HG02678 (cell line): ENCODE measurements at regions not wholly inside any gene's neighbourhood (a gene's known extent, or its start where the extent isn't known, plus 50 kb on each side); places are given as distances from the start of the nearest gene placed in this dataset.

Source experiments
- ATAC-seq: cut with Tn5 transposase; IDR thresholded peaks from one replicate; pipeline ENCODE4 v1.9.1; 2021; ENCODE audit warnings: mild to moderate bottlenecking, moderate library complexity; ENCODE audit not compliant: unreplicated experiment

DNA sequence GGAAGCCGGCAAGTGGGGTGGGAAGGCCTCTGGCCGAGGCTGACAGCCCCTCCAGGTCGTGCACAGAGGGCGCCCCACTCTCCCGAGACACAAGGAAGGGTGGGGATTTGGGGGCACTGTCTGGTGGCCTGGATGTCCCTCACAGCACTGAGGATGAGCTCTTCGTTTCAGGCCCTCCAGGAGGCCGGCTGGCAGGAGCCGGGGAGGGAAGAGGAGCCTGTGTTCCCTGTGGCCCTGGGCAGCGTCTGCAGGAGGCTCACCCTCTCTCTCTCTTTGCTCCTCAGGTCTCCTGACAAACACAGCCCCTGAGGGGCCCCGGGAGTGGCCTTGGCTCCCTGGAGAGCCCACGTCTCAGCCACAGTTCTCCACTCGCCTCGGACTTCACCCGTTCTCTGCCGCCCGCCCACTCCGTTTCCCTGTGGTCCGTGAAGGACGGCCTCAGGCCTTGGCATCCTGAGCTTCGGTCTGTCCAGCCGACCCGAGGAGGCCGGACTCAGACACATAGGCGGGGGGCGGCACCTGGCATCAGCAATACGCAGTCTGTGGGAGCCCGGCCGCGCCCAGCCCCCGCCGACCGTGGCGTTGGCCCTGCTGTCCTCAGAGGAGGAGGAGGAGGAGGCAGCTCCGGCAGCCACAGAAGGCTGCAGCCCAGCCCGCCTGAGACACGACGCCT lies 1078.0 kb downstream of the BRD1 start:
- ATAC-seq = no peak

DNA sequence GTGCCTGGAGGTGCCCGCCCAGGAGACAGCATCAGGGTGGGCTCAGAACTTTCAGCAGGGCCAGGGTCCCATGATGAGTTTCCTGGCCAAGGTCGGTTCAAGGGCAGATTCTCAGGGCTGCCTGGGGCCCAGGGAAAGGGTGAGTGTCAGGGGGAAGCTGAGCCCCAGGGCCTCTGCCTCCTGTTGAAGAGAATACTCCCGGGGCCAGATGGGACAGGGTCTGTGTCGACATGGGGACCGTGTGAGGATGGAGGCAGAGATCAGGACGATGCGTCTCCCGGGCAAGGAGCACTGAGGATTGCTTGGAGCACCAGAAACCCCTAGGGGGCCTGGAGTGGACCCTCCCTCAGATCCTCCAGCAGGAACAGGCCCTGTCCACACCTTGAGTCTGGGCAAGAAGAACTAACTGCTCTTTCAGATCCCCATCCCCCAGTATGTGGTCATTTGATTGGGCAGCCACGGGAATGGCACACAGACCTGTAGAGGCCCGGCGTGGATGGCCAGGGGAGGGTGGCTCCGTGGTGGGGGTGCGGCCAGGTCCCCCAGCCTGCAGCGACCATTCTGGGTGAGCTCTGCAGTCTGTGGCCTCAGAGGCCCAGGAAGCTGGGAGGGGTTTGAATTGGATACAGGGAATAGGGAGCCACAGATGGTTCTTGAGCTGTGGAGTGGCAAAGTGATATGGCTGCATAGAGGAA lies 1078.7 kb downstream of the BRD1 start:
- no peak for ATAC-seq

DNA sequence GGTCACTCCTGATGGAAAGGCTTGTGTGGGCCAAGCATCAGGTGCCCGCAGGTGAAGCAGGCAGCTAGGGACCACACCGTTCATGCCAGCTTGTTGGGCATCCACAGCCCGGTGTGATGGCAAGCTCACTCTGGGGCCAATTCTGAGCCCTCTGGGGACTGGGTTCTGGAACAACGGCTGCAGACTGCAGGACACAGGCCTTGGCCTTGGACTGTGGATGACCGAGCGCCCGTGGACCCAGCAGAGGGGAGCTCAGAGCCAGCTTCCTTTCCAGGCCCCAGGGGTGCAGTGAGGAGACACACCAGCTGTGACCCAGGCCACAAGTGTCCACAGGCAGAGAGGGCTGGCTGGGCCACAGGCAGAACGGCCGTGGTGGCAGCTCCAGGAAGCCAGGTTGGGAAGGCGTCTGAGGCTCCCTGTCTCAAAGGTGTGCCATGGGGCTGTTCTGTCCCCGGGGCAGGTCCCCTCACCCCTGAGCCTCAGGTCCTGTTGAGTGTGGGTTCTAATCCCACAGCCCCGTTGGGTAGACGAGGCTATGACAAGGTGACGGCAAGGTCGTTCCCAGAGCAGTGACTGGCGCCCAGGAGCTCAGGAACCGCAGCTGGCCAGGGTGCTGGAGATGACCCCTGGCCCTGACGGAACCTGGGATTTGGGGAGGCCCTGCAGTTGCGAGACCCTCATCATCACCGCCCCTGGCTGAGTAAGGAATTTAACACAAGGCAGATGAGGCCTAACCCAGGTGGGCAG lies 1079.4 kb downstream of the BRD1 start:
- no peak for ATAC-seq

DNA sequence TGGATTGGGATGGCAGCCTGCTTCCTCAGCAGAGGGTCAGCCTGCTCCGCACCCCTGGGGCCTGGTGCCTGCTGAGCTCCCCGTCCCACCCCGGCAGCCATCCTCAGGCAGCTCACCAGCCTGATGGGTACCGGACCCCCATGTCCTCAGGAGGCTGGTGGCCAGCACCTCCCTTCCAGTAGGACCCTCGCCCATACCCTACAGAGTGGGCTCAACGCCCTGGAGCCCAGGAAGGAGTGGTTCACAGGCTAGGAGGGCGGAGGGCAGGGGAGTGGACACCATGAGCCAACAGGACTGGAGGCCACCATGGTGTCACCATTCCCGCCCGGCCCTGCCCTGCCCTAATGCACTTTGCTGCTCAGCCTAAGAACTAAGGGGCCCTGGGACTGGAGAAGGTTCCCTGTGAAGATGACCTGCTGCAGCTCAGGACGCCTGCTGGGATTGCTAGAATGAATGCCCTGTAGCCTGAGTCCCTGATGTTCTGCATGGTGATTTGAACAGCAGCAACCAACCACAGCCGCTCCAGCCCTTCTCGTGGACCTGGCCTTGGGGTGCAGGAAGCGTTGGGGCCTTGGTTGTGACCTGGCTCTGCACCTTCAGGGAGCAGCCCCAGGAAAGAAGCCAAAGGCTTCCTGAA lies 1080.8 kb downstream of the BRD1 start:
- no peak for ATAC-seq

DNA sequence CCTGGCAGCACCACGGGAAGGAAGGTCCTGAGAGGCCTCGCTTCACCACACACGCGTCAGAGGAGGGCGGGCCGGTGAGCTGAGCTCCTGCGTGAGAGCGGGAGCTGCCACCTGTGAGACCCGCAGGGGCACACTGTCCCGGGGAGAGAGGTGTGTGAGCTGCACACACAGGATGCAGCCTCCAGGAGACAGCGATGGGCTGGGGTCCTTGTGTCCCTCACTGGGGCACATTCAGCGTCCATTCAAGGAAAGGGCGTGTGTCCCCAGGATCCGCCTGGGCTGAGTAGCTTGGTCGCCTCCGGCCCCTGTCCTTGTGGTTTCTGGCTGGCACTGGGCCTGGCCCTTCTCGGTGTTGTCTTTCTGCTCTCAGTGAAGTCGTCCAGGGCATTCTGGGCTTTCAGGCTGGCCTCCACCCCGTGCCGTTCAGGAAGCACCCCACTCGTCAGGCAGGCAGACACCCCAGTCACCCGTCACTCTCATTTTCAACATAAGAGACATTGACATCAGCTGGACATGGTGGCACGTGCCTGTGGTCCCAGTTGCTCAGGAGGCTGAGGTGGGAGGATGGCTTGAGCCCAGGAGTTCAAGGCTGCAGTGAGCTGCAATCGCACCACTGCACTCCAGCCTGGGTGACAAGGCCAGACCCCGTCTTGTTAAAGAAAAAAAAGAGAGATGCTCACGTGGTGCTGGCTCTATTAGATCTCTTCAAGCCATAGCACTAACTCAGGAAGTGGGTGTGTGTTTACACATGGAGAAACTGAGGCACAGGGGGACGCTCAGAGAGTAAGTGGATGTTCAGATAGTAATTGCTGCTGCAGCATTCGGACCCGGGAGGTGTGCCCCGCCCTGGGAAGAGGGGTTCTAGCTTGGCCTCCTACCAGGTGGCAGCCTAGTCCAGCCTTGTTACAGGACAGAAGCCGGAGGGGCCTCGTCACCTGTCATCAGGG lies 1081.6 kb downstream of the BRD1 start:
- ATAC-seq = no peak

DNA sequence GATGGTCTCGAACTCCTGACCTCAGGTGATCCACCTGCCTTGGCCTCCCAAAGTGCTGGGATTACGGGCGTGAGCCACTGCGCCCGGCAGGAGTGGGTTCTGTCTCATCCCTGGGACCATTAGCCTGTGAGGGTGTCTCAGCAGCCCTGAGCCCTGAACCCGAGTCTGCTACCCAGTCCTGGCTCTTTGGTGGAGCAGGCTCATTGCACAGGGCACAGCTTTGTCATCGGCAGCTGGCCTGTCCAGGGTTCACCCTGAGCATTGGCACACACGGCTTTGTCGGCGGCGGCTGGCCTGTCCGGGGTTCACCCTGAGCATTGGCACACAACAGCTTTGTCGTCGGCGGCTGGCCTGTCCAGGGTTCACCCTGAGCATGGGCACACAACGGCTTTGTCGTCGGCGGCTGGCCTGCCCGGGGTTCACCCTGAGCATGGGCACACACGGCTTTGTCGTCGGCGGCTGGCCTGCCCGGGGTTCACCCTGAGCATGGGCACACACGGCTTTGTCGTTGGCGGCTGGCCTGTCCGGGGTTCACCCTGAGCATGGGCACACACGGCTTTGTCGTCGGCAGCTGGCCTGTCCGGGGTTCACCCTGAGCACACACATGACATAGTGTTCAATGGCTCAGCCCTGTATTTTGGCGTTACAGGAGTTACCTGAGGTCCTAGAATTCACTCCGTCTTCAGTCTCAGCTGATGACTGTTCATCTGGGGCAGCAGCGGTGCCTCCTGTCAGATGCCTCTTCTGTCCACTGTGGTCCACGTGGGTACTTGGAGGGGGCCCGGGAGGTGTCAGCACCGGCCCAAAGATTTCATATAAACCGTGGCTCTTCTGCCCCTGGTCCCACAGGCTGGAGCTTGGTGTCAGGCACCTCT lies 1082.5 kb downstream of the BRD1 start:
- no peak for ATAC-seq

DNA sequence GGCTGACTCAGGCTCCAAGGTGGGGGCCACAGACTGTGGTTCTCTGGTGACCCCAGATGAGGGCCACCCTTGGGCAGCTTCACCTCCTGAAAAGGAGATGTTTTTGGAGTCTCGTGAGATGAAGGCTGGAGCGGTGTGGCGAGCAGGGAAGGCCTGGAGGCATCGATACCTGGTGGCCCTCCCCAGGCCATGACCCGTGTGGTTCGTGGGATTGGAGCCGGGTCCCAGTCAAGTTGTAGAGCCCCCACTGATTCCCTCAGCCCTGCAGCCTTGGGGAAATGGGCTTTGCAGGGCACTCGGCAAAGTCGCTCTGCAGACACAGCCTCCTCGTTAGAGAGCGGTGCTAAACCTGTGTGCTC lies 1083.4 kb downstream of the BRD1 start:
- ATAC-seq = no peak

DNA sequence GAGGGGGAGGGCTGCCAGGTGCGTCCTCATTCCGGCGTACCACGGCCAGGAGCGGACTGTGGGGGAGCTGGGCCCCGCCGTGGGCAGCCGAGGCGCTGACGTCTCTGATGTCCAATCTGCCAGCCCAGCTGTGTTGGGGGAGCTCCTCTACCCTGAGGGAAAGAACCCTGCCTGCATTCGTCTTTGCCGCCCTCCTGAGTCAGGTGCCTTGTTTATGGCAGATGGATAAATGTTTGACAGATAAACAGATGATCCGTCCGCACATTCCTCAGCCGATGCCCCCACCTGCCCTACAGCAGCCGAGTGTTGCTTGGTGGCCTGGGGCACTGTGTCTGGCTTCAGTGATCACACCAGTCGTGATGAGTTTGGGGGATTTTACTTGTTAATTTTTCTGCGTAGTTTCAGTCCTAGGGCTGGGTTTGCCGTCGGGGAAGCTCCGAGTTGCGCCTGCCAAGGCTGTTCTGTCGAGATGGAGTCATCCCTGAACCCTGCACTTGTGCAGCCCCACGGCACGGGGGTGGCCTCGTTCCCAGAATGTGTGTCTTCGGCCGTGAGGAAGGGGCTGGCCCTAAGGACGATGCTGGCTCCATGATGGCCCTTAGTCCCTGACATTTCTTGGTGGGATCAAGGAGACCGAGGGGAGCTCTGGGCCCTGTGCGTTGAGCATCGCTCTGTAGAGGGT lies 1083.9 kb downstream of the BRD1 start:
- no peak for ATAC-seq

DNA sequence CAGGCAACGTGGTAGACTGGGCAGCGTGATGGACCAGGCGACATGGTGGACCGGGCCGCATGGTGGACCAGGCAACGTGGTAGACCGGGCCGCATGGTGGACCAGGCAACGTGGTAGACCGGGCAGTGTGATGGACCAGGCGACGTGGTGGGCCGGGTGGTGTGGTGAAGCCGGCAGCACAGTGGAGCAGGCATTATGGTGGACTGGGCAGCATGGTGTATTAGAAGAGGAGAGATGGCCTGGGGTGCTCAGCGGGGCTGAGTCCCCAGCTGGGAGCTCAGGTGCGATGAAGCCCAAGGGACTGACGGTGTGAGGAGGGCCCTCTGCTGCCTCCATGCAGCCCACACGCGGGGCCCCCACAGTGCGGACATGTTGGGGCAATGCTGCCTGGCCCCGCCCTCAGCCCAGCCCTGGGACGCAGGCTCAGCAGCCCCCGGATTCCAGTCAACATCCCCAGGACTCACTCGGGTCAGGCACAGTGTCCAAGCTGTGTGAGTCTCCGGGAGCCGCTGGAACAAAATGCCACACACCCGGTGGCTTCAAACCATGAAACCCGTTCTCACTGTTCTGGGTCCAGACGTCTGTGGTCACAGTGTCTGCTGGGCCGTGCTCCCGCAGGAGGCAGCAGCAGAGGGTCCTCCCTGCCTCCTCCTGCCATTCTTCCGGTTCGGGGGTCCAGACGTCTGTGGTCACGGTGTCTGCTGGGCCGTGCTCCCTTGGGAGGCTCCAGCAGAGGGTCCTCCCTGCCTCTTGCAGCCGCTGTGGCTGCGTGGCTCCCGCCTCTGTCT lies 1084.9 kb downstream of the BRD1 start:
- no peak for ATAC-seq

DNA sequence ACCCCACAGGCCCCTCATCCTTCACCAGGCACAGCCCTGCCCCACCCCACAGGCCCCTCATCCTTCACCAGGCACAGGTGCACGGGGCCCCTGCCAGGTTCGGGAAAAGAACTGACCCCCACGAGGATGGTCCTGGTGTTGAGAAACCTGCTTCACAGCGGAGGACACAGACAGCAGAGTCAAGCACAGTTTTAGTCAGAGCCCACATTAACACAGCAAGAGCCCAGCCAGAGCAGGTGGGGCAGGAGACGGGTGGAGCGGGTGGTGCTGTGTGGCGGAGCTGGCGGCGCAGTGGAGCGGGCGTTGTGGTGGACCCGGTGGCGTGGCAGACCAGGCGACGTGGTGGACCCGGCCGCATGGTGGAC lies 1085.5 kb downstream of the BRD1 start:
- ATAC-seq = no peak

DNA sequence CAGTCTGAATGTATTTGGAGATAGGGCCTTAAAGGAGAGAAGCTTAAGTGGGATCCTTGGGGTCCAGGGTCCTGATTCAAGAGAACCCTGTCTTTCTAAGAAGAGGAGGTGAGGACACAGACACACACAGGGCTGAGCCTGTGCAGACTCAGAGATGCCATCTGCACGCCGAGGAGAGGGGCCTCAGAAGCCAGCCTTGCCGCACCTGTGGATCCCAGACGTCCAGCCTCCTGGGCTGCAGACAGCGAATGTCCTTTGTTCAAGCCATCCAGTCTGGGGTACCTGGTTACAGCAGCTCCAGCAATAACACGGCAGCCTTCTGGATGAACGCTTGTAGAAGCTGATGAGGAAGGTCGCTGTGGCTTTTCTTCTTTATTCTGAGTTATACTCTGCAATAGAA lies 1086.1 kb downstream of the BRD1 start:
- no peak for ATAC-seq

DNA sequence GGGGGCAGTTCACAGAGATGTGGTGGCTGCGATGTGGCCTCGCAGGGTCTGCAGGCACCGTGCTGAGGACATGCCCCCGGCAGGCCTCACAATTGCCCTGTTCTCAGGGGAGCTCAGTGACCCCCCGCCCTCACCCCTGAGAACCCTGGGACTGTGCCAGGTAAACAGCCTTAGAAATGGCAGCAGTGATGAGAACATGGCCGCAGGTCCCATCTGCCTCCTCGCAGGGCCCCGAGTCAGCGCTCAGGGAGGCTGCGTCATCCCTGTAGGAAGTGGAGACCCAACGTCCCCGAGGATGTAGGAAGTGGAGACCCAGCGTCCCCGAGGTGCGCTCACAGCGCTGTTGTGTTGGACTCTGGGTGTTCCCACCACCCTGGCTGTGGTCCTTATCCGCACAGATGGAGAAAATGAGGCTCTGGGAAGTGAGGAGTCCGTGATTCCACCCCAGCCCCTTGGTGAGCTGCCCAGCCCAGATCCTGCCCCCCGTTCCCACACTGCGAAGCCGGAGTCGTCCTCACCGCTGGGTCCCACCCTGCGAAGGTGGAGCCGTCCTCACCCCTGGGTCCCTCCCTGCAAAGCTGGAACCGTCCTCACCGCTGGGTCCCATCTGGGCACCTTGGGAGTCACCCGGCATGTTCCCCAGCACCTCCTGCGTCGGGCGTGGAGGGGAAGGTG lies 1086.8 kb downstream of the BRD1 start:
- ATAC-seq = no peak

DNA sequence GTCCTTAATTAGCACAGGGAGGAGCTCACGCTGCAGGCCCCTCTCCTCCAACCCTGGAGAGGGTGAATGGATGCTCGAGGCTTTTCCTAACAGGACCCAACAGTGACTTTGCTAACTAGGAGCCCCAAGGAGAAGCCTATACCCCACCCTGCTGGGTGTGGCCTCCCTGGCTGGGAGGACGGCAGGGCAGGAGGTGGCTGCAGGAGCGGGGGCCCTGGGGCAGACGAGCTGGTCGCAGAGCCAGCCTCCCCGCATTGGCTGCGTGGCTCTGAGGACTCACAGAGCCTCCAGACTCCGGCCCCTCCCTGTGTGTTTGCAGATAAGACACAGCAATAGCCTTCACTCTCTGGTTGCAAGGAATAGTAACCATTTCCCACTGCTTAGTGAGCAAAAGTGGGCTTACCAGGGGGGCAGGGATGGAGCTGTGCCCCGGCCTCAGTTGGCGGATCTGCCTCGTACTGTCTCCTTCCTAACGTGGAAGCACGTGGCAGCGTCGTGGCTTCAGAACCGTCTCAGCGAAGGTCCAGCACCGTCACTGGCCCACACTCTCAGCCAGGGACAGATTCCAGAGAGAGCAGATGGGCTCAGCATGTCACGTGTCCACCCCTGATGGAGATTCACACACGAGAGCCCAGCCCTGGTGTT lies 1087.5 kb downstream of the BRD1 start:
- no peak for ATAC-seq

DNA sequence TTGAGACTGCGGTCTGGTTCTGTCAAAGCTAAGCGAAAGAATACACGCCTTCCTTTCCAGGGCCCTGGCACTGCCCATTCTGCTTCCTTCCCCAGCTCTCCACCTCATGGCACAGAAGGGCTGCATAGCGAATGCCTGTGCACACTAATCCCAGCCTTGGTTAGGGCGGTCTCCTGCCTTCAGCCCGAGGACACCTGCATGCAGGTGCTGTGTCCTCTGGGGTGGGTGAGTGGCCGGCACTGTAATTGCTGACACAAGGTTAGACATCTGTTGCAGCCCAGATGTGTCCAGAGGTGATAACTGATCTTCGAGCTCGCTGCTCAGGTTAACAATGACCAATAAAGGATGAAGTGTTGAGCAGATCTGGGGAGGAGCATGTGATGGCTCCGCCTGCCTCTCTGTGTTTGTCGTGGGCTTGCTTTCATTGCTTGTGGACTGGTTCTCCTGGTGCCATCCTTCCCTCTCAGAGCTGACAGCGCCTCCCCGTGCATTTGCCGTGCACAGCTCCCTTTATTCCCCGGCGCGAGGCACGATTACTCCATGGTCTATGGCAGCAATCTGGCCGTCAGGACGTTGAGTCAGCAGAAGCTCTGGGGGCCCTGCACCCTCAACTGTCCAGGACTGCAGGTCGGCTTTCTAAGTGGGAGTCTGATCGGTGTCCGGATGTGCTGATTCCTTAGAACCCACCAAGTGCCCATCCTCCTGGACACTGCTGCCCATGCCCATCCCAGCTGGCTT lies 1088.2 kb downstream of the BRD1 start:
- no peak for ATAC-seq

DNA sequence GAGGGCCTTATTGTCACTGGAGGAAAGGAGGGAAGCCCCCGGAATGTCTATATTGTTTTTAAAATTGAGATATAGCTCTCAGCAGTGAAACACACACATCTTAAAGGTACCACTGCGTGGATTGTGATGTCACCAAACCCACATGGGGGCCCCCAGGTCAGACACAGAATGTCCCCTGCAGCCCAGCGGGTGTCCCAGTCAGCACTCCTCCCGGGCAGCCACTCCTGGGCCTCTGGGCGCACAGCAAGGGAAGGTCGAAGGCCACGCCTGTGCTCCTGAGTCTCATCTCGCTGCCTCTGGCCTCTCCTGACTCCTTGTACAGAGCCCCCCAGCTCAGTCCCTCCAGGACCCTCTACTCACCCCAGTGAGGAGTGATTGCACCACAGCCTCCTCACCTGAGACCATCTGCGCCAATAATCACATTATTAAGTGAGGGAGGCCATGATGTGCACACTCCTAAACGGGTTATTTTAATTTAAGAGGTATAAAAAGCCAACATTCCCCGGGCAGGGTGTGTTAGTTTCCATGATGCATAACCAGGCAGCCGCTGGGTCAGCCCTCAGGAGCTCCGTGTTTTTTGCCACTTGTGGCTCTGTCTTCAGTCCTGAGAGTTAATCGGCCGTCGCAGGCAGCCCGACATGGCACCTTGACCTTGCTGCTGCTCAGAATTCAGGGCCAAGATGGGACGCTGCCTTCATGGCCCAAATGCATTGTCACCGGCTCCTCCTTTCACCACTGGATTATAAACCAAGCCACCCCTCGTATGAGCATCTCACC lies 1089.3 kb downstream of the BRD1 start:
- no peak for ATAC-seq
